GM12873 (cell line): ENCODE measurements at regions not wholly inside any gene's neighbourhood (a gene's known extent, or its start where the extent isn't known, plus 50 kb on each side); places are given as distances from the start of the nearest gene placed in this dataset.

Source experiments
- CTCF ChIP-seq: IDR thresholded peaks from 2 replicates; pipeline ENCODE4 v1.5.1; 2012; ENCODE audit warnings: low read depth, mild to moderate bottlenecking, moderate library complexity, low read length, control low read depth; ENCODE audit not compliant: insufficient read depth; ENCODE audit errors: missing control alignments

GRCh38 chr1:102821707-102822106, 286.6 kb downstream of the COL11A1 start:
- TF ChIP-seq CTCF: no peak

DNA sequence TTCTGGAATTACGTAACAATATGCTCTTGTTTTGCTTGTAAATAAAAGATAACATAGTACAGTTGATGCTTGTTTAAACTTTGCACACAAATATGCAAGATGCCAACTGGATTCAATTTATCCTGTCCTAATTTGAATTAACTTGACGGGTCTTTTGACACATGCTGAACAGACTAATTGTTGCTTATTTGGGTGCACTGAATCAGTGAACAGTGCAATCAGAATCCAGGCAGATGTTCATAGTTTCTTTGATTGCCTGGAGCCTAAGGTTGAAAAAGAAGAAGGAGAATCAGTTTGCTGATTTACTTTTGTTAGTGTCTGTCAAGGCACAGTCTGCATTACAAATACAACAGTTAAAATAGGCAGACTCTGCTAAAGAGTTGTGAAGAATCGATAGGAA, 307.9 kb downstream of the COL11A1 start:
- no peak for TF ChIP-seq CTCF

DNA sequence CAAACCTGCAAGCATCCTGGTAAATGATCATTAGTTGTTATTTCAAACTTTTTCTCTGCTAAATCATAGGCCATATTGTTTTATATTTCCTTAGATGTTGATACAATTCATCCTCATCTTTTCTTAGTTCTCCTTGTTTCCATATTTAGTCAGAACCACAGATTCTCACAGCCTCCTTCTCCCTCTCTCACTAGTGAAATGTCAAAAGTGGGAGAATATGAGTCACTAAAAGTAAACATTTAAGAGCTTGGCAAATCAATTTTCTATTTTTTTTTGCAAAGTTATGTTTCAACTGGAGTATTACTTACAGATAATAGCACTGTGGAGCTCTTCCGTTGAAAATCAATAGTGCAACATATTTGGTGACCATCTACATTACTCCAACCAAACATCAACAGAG, 308.8 kb downstream of the COL11A1 start:
- TF ChIP-seq CTCF: no peak

- no peak for TF ChIP-seq CTCF
Observed at GRCh38 chr1:102798718-102799117, 309.6 kb downstream of the COL11A1 start.

DNA sequence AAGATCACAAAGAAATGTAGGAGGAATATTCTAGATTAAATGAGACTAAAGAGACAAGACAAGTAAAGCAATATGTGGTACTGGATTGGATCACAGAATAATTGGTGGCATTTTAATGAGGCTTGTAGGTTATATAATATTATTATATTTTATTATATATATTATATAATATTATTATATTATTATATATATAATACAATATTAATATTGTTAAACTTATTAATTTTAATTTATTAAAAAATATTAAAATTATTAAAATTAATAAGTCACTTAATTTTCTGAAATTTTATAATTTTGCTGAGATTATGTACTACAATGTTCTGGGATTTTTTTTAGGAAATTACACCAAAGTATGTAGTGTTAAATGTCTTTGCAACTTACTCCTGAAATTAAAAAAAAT, 311.9 kb downstream of the COL11A1 start:
- no peak for TF ChIP-seq CTCF

GRCh38 chr1:102790997-102791396, 317.3 kb downstream of the COL11A1 start:
- TF ChIP-seq CTCF: no peak

DNA sequence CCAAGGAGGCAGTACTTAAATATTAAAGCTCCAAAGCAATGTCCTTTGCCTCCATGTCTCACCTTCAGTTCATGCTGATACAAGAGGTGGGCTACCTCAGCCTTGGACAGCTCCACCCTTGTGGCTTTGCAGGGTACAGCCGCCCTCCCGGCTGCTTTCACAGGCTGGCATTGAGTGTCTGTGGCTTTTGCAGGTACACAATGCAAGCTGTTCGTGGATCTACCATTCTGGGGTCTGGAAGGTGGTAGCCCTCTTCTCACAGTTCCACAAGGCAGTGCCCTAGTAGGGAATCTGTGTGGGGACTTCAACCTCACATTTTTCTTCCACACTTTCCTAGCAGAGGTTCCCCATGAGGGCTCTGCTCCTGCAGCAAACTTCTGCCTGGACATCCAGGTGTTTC, 324.8 kb downstream of the COL11A1 start:
- no peak for TF ChIP-seq CTCF
